NCI-H526 (cell line): ENCODE measurements at regions not wholly inside any gene's neighbourhood (a gene's known extent, or its start where the extent isn't known, plus 50 kb on each side); places are given as distances from the start of the nearest gene placed in this dataset.
"Not testable (repeated sequence)": the region's sequence is repeated elsewhere in the genome, so short reads cannot be mapped to it uniquely, and the experiment has no call there.

Source experiments
- DNase-seq, 2 experiments: peaks; one replicate each; lab custom pipeline; 2025; lab: John Stamatoyannopoulos, UW

- no peak for DNase-seq
Measured at GRCh38 chr4:116321471-116321870, 763.9 kb downstream of the TRAM1L1 start.

- no peak for DNase-seq
Measured at GRCh38 chr4:116320859-116321258, 764.5 kb downstream of the TRAM1L1 start.

- DNase-seq, result no peak
Measured at GRCh38 chr4:116303736-116304188, 781.6 kb downstream of the TRAM1L1 start.

- DNase-seq, result no peak
Measured at GRCh38 chr4:116302990-116303735, 782.2 kb downstream of the TRAM1L1 start.

GRCh38 chr4:116275006-116275405, 810.4 kb downstream of the TRAM1L1 start:
- no peak for DNase-seq

GRCh38 chr4:116272336-116272735, 813.0 kb downstream of the TRAM1L1 start:
- DNase-seq, result no peak

- DNase-seq, result not testable (repeated sequence)
Measured at GRCh38 chr4:116260931-116261330, 824.4 kb downstream of the TRAM1L1 start.

GRCh38 chr4:116244771-116245170, 840.6 kb downstream of the TRAM1L1 start:
- no peak for DNase-seq

- DNase-seq, result no peak
Measured at GRCh38 chr4:116243431-116243830, 841.9 kb downstream of the TRAM1L1 start.

GRCh38 chr4:116233971-116234370, 851.4 kb downstream of the TRAM1L1 start:
- DNase-seq, result no peak

GRCh38 chr4:116231999-116232398, 853.4 kb downstream of the TRAM1L1 start:
- DNase-seq, result peak in 1 of 2 experiments; percentile 9

GRCh38 chr4:116229420-116229819, 856.0 kb downstream of the TRAM1L1 start:
- no peak for DNase-seq

GRCh38 chr4:116223040-116223732, 862.2 kb downstream of the TRAM1L1 start:
- DNase-seq, result no peak

- DNase-seq, result no peak
Measured at GRCh38 chr4:116217781-116218180, 867.6 kb downstream of the TRAM1L1 start.

- no peak for DNase-seq
Measured at GRCh38 chr4:116215622-116216021, 869.8 kb downstream of the TRAM1L1 start.

GRCh38 chr4:116202524-116202923, 882.9 kb downstream of the TRAM1L1 start:
- DNase-seq, result no peak

- DNase-seq, result no peak
Measured at GRCh38 chr4:116197317-116197809, 888.0 kb downstream of the TRAM1L1 start.

GRCh38 chr4:116183241-116183640, 902.1 kb downstream of the TRAM1L1 start:
- no peak for DNase-seq

GRCh38 chr4:116180157-116180601, 905.2 kb downstream of the TRAM1L1 start:
- peak; percentile 9 to 26 for DNase-seq

GRCh38 chr4:116151371-116151770, 934.0 kb downstream of the TRAM1L1 start:
- DNase-seq, result not testable (repeated sequence)

GRCh38 chr4:116150152-116150551, 935.2 kb downstream of the TRAM1L1 start:
- peak in 1 of 2 experiments; percentile 5 for DNase-seq

- peak; percentile 18 to 19 for DNase-seq
Measured at GRCh38 chr4:116143198-116143597, 942.2 kb downstream of the TRAM1L1 start.

GRCh38 chr4:116132946-116133345, 952.4 kb downstream of the TRAM1L1 start:
- DNase-seq, result no peak
